NCI-H524 (cell line): ENCODE measurements at regions not wholly inside any gene's neighbourhood (a gene's known extent, or its start where the extent isn't known, plus 50 kb on each side); places are given as distances from the start of the nearest gene placed in this dataset.
A peak's percentile ranks its signal among the peaks of the same experiment; 100 is the strongest.
"Not testable (repeated sequence)": the region's sequence is repeated elsewhere in the genome, so short reads cannot be mapped to it uniquely, and the experiment has no call there.

ENCODE experiments used
- DNase-seq, 2 experiments: peaks; one replicate each; lab custom pipeline; 2025; lab: John Stamatoyannopoulos, UW

GRCh38 chr13:65825039-65825438 is 1405.1 kb downstream of the PCDH9 start:
- no peak for DNase-seq

GRCh38 chr13:65808061-65808460 is 1422.1 kb downstream of the PCDH9 start:
- no peak for DNase-seq

- no peak for DNase-seq
These were observed 1426.4 kb downstream of the PCDH9 start for GRCh38 chr13:65803530-65804392.

- DNase-seq, result no peak
These were observed 1440.3 kb downstream of the PCDH9 start for GRCh38 chr13:65789815-65790214.

GRCh38 chr13:65787082-65787481 is 1443.1 kb downstream of the PCDH9 start:
- no peak for DNase-seq

GRCh38 chr13:65784088-65784816 is 1445.9 kb downstream of the PCDH9 start:
- no peak for DNase-seq

GRCh38 chr13:65783383-65783782 is 1446.8 kb downstream of the PCDH9 start:
- DNase-seq, result no peak

GRCh38 chr13:65771704-65772313 is 1458.3 kb downstream of the PCDH9 start:
- DNase-seq, result not testable (repeated sequence)

- no peak for DNase-seq
These were observed 1461.6 kb downstream of the PCDH9 start for GRCh38 chr13:65768545-65768944.

- DNase-seq, result no peak
These were observed 1466.3 kb downstream of the PCDH9 start for GRCh38 chr13:65763811-65764210.

GRCh38 chr13:65762012-65762411 is 1468.1 kb downstream of the PCDH9 start:
- DNase-seq, result no peak

GRCh38 chr13:65756071-65756671 is 1474.0 kb downstream of the PCDH9 start:
- no peak for DNase-seq

- DNase-seq, result no peak
These were observed 1481.9 kb downstream of the PCDH9 start for GRCh38 chr13:65748227-65748626.

GRCh38 chr13:65746406-65746921 is 1483.7 kb downstream of the PCDH9 start:
- no peak for DNase-seq

- no peak for DNase-seq
These were observed 1485.3 kb downstream of the PCDH9 start for GRCh38 chr13:65744836-65745235.

GRCh38 chr13:65733110-65733509 is 1497.0 kb downstream of the PCDH9 start:
- no peak for DNase-seq

GRCh38 chr13:65727070-65727469 is 1503.1 kb downstream of the PCDH9 start:
- DNase-seq, result peak in 1 of 2 experiments; percentile 50

- no peak for DNase-seq
These were observed 1505.1 kb downstream of the PCDH9 start for GRCh38 chr13:65725006-65725405.

GRCh38 chr13:65724226-65724625 is 1505.9 kb downstream of the PCDH9 start:
- DNase-seq, result no peak

- DNase-seq, result no peak
These were observed 1507.6 kb downstream of the PCDH9 start for GRCh38 chr13:65722506-65722905.

GRCh38 chr13:65719831-65720230 is 1510.3 kb downstream of the PCDH9 start:
- no peak for DNase-seq

GRCh38 chr13:65710514-65710913 is 1519.6 kb downstream of the PCDH9 start:
- DNase-seq, result no peak
